Neutrophil (primary cell): ENCODE measurements at regions not wholly inside any gene's neighbourhood (a gene's known extent, or its start where the extent isn't known, plus 50 kb on each side); places are given as distances from the start of the nearest gene placed in this dataset.

Experiments used
- H3K27ac ChIP-seq: fragments of 200-600 bp; sonication (generic); 2 replicates; pipeline ENCODE4 v1.5.1; 2016; ENCODE audit warnings: mild to moderate bottlenecking, moderate library complexity
- H3K27me3 ChIP-seq: fragments of 200-600 bp; sonication (generic); 2 replicates; pipeline ENCODE4 v1.6.0; 2016; ENCODE audit warnings: mild to moderate bottlenecking
- H3K36me3 ChIP-seq: fragments of 200-600 bp; sonication (generic); 2 replicates; pipeline ENCODE4 v1.5.1; 2017
- H3K4me1 ChIP-seq, 2 experiments: fragments of 200-600 bp in 1 of 2; sonication (generic) in 1 of 2; 1 replicate in 1 of 2; 2 replicates in 1 of 2; pipeline versions ENCODE4 v1.5.1 to v1.6.1; 2013 to 2016; ENCODE audit warnings: low read depth in 1 of 2, low read length in 1 of 2, mild to moderate bottlenecking in 1 of 2, moderate library complexity in 1 of 2; ENCODE audit not compliant: control insufficient read depth in 1 of 2, insufficient read depth in 1 of 2
- H3K4me3 ChIP-seq, 2 experiments: fragments of 200-600 bp in 1 of 2; sonication (generic) in 1 of 2; 1 replicate in 1 of 2; 2 replicates in 1 of 2; pipeline ENCODE4 v1.5.1; 2013 to 2016; ENCODE audit warnings: low read depth in 1 of 2, low read length in 1 of 2, mild to moderate bottlenecking in 1 of 2, moderate library complexity in 1 of 2
- H3K9me3 ChIP-seq: fragments of 200-600 bp; sonication (generic); 2 replicates; pipeline ENCODE4 v1.5.1; 2016
- CTCF ChIP-seq: fragments of 200-600 bp; sonication (generic); IDR thresholded peaks from 2 replicates; pipeline ENCODE4 v1.5.1; 2016; ENCODE audit warnings: antibody characterized with exemption

GRCh38 chr3:115228266-115228665 lies 81.2 kb upstream of the ZBTB20 start:
- no peak for TF ChIP-seq CTCF
- H3K4me1 ChIP-seq = peaks cover 3 to 5% of the 10 kb centered on the region in 2 experiments
- no peaks in the 10 kb centered on the region for H3K36me3 ChIP-seq
- H3K27ac ChIP-seq = no peak overlapping the region
- no peaks in the 10 kb centered on the region for H3K9me3 ChIP-seq
- no peak overlapping the region for H3K4me3 ChIP-seq
- peaks cover 71% of the 10 kb centered on the region for H3K27me3 ChIP-seq

GRCh38 chr3:115232167-115232566 lies 85.1 kb upstream of the ZBTB20 start:
- Histone ChIP-seq H3K27me3 (peaks cover 32% of the 10 kb centered on the region), H3K4me1 (peaks cover 3 to 5% of the 10 kb centered on the region in 2 experiments), H3K27ac (no peak overlapping the region), H3K36me3 (no peaks in the 10 kb centered on the region), H3K9me3 (no peaks in the 10 kb centered on the region), H3K4me3 (no peak overlapping the region)
- no peak for TF ChIP-seq CTCF

- no peak for TF ChIP-seq CTCF
- H3K36me3 ChIP-seq = no peaks in the 10 kb centered on the region
- no peak overlapping the region for H3K4me3 ChIP-seq
- H3K27me3 ChIP-seq = peaks cover 25% of the 10 kb centered on the region
- H3K27ac ChIP-seq = no peak overlapping the region
- no peaks in the 10 kb centered on the region for H3K9me3 ChIP-seq
- peaks cover 3 to 5% of the 10 kb centered on the region in 2 experiments for H3K4me1 ChIP-seq
Observed at GRCh38 chr3:115233021-115233420, 85.9 kb upstream of the ZBTB20 start.

GRCh38 chr3:115236496-115236895 lies 89.4 kb upstream of the ZBTB20 start:
- H3K27ac ChIP-seq = no peak overlapping the region
- TF ChIP-seq CTCF = no peak
- H3K27me3 ChIP-seq = peaks cover 5% of the 10 kb centered on the region

GRCh38 chr3:115239717-115240116 lies 92.6 kb upstream of the ZBTB20 start:
- TF ChIP-seq CTCF = no peak
- Histone ChIP-seq H3K4me1 (no peaks in the 10 kb centered on the region), H3K27me3 (peaks cover 5% of the 10 kb centered on the region), H3K27ac (no peak overlapping the region), H3K36me3 (no peaks in the 10 kb centered on the region), H3K9me3 (no peaks in the 10 kb centered on the region), H3K4me3 (no peak overlapping the region)

More at GRCh38 chr3:115236496-115236895, 89.4 kb upstream of the ZBTB20 start:
- Histone ChIP-seq H3K4me3 (no peak overlapping the region), H3K36me3 (no peaks in the 10 kb centered on the region), H3K9me3 (no peaks in the 10 kb centered on the region), H3K4me1 (peaks cover 3 to 5% of the 10 kb centered on the region in 2 experiments)

GRCh38 chr3:115244350-115244749 lies 97.3 kb upstream of the ZBTB20 start:
- TF ChIP-seq CTCF = no peak
- H3K9me3 ChIP-seq = no peaks in the 10 kb centered on the region
- no peak overlapping the region for H3K27ac ChIP-seq
- no peaks in the 10 kb centered on the region for H3K27me3 ChIP-seq
- no peaks in the 10 kb centered on the region for H3K36me3 ChIP-seq
- no peaks in the 10 kb centered on the region for H3K4me1 ChIP-seq
- H3K4me3 ChIP-seq = no peak overlapping the region
